ENCODE measurements at regions not wholly inside any gene's neighbourhood (a gene's known extent, or its start where the extent isn't known, plus 50 kb on each side); places are given as distances from the start of the nearest gene placed in this dataset.

DNA sequence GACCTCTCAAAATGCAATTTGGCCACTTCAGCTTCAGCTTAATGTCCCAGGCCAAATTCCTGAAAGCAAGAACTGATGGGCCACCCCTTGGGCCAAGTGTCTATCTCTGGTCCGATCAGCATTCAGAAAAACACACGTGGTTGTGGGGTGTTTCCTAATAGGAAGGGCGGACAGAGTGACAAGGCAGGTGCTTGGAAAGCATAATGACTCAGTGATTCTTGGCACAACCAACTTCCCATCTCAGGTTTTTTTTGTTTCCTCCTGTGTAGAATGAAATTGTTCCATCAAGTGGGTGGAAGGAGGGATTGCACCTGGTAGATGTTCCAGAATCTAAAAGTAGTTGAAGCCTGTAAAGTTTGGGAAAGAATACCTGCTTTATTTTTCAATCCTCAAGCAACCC, 155.6 kb downstream of the HS3ST2 start:
- 26 to 37% methylated on average over 3 of the region's 3 CpGs for WGBS, 2 donors
- DNase-seq (ENCODE audit: low spot score in 2 of 2): no peak
- H3K4me3 ChIP-seq (ENCODE audit: low read depth, poor library complexity, severe bottlenecking): no peak overlapping the region
- TF ChIP-seq, protein P1, sequence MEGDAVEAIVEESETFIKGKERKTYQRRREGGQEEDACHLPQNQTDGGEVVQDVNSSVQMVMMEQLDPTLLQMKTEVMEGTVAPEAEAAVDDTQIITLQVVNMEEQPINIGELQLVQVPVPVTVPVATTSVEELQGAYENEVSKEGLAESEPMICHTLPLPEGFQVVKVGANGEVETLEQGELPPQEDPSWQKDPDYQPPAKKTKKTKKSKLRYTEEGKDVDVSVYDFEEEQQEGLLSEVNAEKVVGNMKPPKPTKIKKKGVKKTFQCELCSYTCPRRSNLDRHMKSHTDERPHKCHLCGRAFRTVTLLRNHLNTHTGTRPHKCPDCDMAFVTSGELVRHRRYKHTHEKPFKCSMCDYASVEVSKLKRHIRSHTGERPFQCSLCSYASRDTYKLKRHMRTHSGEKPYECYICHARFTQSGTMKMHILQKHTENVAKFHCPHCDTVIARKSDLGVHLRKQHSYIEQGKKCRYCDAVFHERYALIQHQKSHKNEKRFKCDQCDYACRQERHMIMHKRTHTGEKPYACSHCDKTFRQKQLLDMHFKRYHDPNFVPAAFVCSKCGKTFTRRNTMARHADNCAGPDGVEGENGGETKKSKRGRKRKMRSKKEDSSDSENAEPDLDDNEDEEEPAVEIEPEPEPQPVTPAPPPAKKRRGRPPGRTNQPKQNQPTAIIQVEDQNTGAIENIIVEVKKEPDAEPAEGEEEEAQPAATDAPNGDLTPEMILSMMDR (IDR thresholded peaks at IDR 0.05): no peak
- TF ChIP-seq POLR2A (IDR thresholded peaks at IDR 0.05): no peak
- intact Hi-C loops (cut with DNase I; ENCODE audit: low total_unique reads): no loop called here

- intact Hi-C loops (cut with DNase I; ENCODE audit: low total_unique reads): no loop called here
- DNase-seq (ENCODE audit: low spot score in 2 of 2): no peak
- no peak for TF ChIP-seq POLR2A (IDR thresholded peaks at IDR 0.05)
- TF ChIP-seq, protein P1 (IDR thresholded peaks at IDR 0.05): no peak
- no peak overlapping the region for H3K4me3 ChIP-seq (ENCODE audit: low read depth, poor library complexity, severe bottlenecking)
- WGBS, 2 donors: 30 to 43% methylated on average over 2 to 3 of the region's 3 CpGs
These were observed 155.0 kb downstream of the HS3ST2 start for GRCh38 chr16:22968931-22969330.

GRCh38 chr16:22967521-22968095, 153.6 kb downstream of the HS3ST2 start:
- TF ChIP-seq POLR2A (IDR thresholded peaks at IDR 0.05): no peak
- TF ChIP-seq, protein P1 (IDR thresholded peaks at IDR 0.05): no peak
- intact Hi-C loops (cut with DNase I; ENCODE audit: low total_unique reads): no loop called here
- whole genome bisulfite sequencing, 2 donors: 58 to 61% methylated on average over 1 of the region's 1 CpG
- DNase-seq (ENCODE audit: low spot score in 2 of 2): no peak
- H3K4me3 ChIP-seq (ENCODE audit: low read depth, poor library complexity, severe bottlenecking): no peak overlapping the region
